HG03108 (cell line): ENCODE measurements at regions not wholly inside any gene's neighbourhood (a gene's known extent, or its start where the extent isn't known, plus 50 kb on each side); places are given as distances from the start of the nearest gene placed in this dataset.

Experiments used
- ATAC-seq: cut with Tn5 transposase; IDR thresholded peaks from one replicate; pipeline ENCODE4 v1.9.1; 2021; ENCODE audit warnings: moderate library complexity; ENCODE audit not compliant: unreplicated experiment

DNA sequence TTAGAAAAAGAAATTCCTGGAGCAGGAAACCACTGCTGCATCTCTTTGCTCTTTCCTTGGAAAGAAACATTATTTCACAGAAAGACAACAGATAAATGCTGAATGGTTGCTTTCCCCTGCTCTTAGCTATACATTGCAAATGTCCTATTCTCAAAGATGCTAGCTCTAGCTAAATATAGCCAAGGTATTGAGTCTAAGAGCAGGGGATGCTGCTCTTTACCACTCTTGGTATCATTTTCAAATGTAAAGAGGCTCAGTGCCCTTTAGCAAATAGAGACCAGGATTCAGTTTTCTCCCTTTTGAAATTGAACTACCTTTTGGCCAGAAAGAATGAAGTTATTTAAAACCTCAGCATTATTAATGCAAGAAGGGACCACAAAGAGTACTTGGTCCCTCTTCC, 104.0 kb upstream of the FUT8 start:
- no peak for ATAC-seq

- no peak for ATAC-seq
These were observed 102.0 kb upstream of the FUT8 start for GRCh38 chr14:65310568-65310967.

GRCh38 chr14:65312859-65313258, 99.7 kb upstream of the FUT8 start:
- no peak for ATAC-seq

- peak; percentile 51 for ATAC-seq
These were observed 93.7 kb upstream of the FUT8 start for GRCh38 chr14:65318636-65319506.

GRCh38 chr14:65320661-65321308, 91.7 kb upstream of the FUT8 start:
- ATAC-seq, result peak; percentile 38

- ATAC-seq, result peak; percentile 44
These were observed 91.1 kb upstream of the FUT8 start for GRCh38 chr14:65321370-65321875.

DNA sequence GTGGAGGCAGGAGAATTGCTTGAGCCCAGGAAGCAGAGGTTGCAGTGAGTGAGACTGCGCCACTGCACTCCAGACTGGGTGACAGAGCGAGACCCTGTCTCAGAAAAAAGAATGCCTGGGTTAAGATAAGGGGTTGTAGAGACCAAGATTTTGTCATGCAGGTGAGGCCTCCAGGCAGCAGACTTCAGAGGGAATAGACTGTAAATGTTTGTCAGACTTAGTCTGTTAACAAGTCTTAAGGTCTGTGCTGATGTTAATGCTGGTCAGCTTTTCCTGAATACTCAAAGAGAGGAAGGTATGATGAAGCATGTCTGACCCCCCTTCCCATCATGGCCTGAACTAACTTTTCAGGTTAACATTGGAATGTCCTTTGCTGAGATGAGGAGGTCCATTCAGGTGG, 83.0 kb upstream of the FUT8 start:
- no peak for ATAC-seq

DNA sequence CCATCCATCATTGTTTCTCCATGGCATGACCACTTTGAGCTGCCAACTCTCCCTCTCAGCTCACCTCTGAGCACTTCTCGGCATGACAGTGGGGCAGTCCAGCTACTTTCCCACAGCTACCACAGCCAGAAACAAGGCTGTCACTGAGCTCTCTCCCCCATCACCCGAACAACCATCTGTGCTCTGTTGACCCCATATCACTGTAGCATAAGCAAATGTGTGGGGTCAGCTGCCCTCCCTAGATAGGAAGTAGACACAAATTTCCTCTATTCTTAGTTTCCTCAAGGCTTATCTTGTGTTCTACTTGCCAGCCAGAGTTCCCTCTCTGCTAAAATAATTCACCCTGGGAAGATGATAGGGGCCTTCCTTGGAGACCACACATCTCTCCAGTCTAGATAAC, 82.6 kb upstream of the FUT8 start:
- no peak for ATAC-seq

DNA sequence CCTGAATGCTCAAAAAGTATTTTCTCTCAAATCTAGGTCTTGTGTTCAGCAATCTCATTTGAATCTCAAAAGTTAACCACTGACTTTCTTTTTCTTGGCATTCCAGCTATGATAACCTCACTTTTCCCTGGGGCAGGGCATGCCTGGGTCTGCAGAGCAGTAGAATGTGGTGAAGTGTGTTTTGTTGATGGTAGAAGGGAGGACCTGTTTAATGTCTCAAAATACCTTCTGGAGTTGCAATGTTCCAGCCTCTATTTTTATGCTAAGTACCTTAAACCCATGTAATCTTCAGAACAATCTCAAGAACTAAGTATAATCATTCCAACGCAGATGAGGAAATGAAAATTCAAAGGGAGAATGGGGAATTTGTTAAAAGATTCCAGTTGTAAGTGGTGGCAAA, 82.1 kb upstream of the FUT8 start:
- no peak for ATAC-seq

DNA sequence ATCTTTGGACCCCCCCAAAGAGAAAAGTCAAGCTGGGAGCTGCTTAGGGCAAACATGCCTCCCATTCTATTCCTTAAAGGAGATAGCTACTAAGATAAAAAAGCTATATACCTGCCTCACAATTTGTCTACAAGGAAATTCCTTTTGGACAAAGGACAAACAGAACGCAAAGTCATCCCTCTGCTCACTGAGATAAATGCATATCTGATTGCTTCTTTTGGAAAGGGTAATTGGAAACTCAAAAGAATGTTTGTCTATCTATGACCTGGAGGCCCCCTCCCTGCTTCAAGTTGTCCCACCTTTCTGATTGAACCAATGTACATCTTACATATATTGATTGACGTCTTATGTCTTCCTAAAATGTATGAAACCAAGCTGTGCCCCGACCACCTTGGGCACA, 80.9 kb upstream of the FUT8 start:
- no peak for ATAC-seq

DNA sequence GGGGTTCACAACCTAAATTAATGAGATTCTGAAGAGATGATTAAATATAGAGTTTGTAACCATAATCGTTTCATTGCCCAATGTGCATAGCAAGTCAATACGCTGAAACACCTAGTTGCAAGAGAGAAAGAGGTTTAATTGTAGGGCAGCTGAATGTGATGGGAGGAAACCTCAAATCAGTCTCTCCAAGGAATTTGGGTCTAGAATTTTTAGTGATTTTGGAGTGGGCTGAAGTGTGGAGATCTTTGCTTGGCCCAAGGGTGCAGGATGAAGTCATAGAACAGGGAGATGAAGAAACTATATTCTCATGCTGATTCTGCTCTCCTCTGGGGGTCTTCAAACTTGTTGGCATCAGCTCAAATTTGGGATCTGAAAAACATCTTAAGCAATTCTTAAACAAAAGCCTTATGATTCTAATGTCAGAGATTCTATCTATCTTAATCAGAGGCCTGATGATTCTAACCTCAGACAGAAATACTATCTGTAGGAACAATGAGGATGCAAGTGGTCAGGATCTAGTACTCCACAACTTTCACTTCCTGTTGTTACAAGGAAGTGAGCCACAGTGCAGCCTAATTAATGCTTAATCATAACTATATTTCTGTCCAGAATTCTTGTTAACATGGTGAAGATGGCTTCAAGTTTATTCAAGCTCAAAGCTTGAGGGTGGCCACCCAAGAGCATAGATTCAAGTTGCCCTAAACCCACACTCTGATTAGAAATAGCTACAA, 80.2 kb upstream of the FUT8 start:
- ATAC-seq, result no peak

DNA sequence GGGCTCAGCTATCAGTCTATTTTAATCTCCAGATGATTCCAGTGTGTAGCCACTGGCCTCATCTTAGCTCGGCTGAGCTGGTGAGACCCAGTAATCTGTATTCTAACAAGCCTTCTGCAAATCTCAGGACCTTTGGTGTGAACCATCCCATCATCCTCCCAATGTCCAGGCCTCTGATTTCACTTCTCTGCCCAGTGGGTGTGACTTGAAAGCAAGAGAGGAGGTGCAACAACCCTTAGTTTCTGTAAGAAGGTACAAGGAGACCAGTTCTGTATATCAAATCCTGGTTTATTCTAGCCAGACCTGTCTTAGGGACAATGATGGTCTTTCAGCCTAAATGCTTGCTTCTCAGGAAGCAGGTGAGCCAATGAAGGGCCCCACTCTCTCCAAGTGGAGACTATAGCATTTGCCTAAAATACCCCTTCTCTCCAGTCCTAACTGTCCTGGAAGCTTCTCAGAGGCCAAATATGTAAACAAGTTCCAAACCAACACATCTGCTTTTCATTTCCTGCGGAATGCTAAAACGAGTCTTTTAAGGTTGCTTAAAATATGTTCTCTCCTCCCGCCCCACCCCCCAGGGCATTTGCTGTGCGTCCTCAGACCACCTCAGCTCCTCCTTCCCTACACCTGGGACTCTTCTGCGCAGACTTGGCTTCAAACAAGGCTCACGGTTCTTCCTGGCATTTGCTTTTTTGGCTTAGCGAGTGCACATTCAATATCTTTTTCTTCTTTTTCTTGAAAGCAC, 78.4 kb upstream of the FUT8 start:
- ATAC-seq, result no peak

GRCh38 chr14:65334765-65335410, 77.6 kb upstream of the FUT8 start:
- no peak for ATAC-seq

- no peak for ATAC-seq
These were observed 77.1 kb upstream of the FUT8 start for GRCh38 chr14:65335411-65335947.

DNA sequence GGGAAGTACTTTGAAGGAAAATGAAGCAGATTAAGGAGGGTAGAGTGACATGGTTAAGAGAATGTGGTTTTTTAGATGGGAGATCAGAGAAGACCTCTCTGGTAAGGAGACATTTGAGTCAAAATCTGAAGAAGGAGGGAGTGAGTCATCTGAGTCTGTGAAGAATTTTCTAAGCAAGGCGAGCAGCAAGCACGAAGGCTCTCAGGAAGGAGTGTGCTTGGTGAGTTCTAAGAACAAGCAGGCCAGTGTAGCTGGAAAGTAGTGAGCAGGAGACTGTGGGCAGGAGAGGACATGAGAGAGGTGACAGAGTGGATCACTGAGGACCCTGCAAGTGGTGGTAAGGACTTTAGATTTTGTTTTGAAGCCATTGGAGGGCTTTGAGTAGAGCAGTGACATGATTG, 76.3 kb upstream of the FUT8 start:
- ATAC-seq, result no peak

- no peak for ATAC-seq
These were observed 72.7 kb upstream of the FUT8 start for GRCh38 chr14:65339866-65340265.

- no peak for ATAC-seq
These were observed 68.5 kb upstream of the FUT8 start for GRCh38 chr14:65344011-65344410.

- ATAC-seq, result no peak
These were observed 67.3 kb upstream of the FUT8 start for GRCh38 chr14:65345266-65345665.

DNA sequence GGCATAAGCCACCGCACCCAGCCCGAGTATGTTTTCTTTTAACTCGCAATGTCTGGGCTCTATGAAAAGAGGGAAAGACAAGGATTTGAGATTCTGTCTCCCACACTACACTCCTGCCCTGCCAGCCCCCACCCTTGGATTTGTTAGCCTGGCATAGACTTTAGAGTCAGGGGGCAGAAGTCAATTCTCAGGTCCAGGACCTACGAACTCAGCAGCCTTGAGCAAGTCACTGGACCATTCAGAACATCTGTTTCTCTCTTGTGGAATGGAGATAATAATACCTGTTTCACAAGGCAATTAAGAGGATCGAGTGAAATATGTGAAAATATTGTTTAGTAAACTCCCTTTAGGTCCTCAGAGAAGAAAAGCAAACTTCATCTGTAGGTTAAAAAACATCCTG, 66.1 kb upstream of the FUT8 start:
- ATAC-seq, result no peak

DNA sequence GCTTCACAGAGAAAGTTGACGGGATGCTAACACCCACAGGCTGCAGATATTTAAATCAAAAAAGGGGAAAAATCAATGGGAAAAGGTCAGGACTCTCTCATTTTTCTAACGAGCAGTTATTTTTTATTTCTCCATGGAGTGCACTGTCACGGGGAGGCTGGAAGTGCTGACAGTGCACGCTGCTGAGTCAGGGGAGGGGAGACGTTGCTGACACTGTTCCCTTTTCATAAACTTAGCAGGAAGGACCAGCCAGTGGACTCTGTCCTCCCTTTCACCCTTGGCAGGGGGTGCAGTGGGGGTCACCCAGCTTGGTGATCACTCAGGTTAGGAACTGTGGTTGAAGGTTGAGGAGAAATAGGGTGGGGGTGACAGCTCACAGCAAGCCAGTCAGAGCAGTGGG, 65.6 kb upstream of the FUT8 start:
- no peak for ATAC-seq
